Heart right ventricle (tissue), 16 donors: ENCODE measurements at regions not wholly inside any gene's neighbourhood (a gene's known extent, or its start where the extent isn't known, plus 50 kb on each side); places are given as distances from the start of the nearest gene placed in this dataset.

ENCODE experiments used
- ATAC-seq, 8 donors: fragments of 200-7000 bp; cut with Tn5 transposase; one replicate each; pipeline ENCODE4 v1.9.1; 2020; ENCODE audit warnings: mild to moderate bottlenecking in 8 of 8, moderate library complexity in 8 of 8, moderate number of reproducible peaks in 1 of 8
- DNase-seq, 2 donors: peaks; one replicate each; pipeline ENCODE4 v3.0.0-alpha.2; 2020
- H3K27ac ChIP-seq, 10 donors: fragments of 200-600 bp; sonication (generic) in 2 of 10; one replicate each; pipeline versions ENCODE4 v1.5.0 to v1.8.0; 2020 to 2022; ENCODE audit warnings: mild to moderate bottlenecking in 3 of 10
- H3K27me3 ChIP-seq, 7 donors: fragments of 200-600 bp; one replicate each; pipeline ENCODE4 v1.8.0; 2021 to 2022; ENCODE audit warnings: mild to moderate bottlenecking in 2 of 7
- H3K36me3 ChIP-seq, 9 donors: fragments of 200-600 bp; sonication (generic) in 1 of 9; one replicate each; pipeline versions ENCODE4 v1.5.0 to v1.8.0; 2020 to 2022; ENCODE audit warnings: mild to moderate bottlenecking in 2 of 9
- H3K4me1 ChIP-seq, 9 donors: fragments of 200-600 bp; sonication (generic) in 1 of 9; one replicate each; pipeline versions ENCODE4 v1.5.0 to v1.8.0; 2020 to 2022; ENCODE audit warnings: mild to moderate bottlenecking in 4 of 9
- H3K4me3 ChIP-seq, 10 donors: fragments of 200-600 bp; sonication (generic) in 2 of 10; one replicate each; pipeline versions ENCODE4 v1.5.0 to v1.8.0; 2020 to 2022; ENCODE audit warnings: mild to moderate bottlenecking in 7 of 10, moderate library complexity in 2 of 10
- H3K9me3 ChIP-seq, 11 donors: fragments of 200-600 bp in 10 of 11; sonication (generic) in 2 of 11; one replicate each; pipeline versions ENCODE4 v1.5.0 to v1.8.0; 2013 to 2022; ENCODE audit warnings: mild to moderate bottlenecking in 2 of 11, control low read depth in 1 of 11, moderate library complexity in 1 of 11
- CTCF ChIP-seq, 9 donors: fragments of 200-600 bp; sonication (generic) in 2 of 9; IDR thresholded peaks; one replicate each; pipeline versions ENCODE4 v1.5.0 to v1.8.0; 2021 to 2022; ENCODE audit warnings: antibody characterized with exemption in 9 of 9, mild to moderate bottlenecking in 5 of 9, moderate library complexity in 1 of 9
- WGBS, 2 donors: extraction: QIAGEN DNeasy Blood & Tissue Kit; methylation state at CpG; one replicate each; pipeline ENCODE4 v1.1.7; 2013; ENCODE audit warnings: inconsistent platforms in 1 of 2; 5-methylcytosine and 5-hydroxymethylcytosine counted together
- intact Hi-C, 10 donors: fragments of 100-400 bp; cut with DNase I; formaldehyde crosslinking; loops; one replicate each; pipeline versions ENCODE4 v1.11.1 to v1.14.2; 2022
- donor health status: Arrhythmogenic right ventricular cardiomyopathy.
- donor health status: ischemic (EF 13 %, LVEDD 7.1; RV severe dilation, severe dysfunction).
- donor health status: healthy with polysubstance abuse.
- donor health status: DM: no; HTN: yes; CAD: no.
- donor health status: DM: no; HTN: no; CAD: no.
- donor health status: ischemic (EF 25% LVEDD 6.9; RV normal size, moderate dysfunction).
- donor health status: ischemic (EF 25% LVEDD 5.7; RV mildly dilated, moderate dysfunction).
- donor health status: healthy.
- donor health status: DM: yes; HTN: yes; CAD: no.
- donor health status: Ischemic cardiomyopathy.
- donor health status: ischemic (EF 35%, LVEDD 5.7; RV mildly dilated, moderate dysfunction).
- donor health status: nonischemic (EF 11% LVEDD 7.7; RV severe dilation, severe dysfunction).
- donor health status: DM: yes; HTN: yes; CAD: no.
- donor health status: PGD.
- donor health status: ischemic (EF 29% LVEDD 5.4; RV normal size, mild dysfunction).
- donor health status: nonischemic (EF 23%, LVEDD 6.1; RV moderate dilation, normal function).

- ATAC-seq (no peak), DNase-seq (no peak)
- no peak for TF ChIP-seq CTCF (IDR thresholded peaks at IDR 0.05)
- H3K9me3 ChIP-seq, result peaks cover 0 to 8% (median 0%) of the 10 kb centered on the region in 11 donors
- H3K4me1 ChIP-seq, result no peaks in the 10 kb centered on the region
- intact Hi-C loops, result no loop called here
- H3K4me3 ChIP-seq, result no peak overlapping the region
- H3K27me3 ChIP-seq, result no peaks in the 10 kb centered on the region
- H3K36me3 ChIP-seq, result no peaks in the 10 kb centered on the region
- no peak overlapping the region for H3K27ac ChIP-seq
- 95% methylated on average over 3 of the region's 3 CpGs for WGBS, 2 donors
Observed at GRCh38 chrX:10981506-10981905, 129.6 kb upstream of the HCCS start.

GRCh38 chrX:10983526-10983925, 127.6 kb upstream of the HCCS start:
- Histone ChIP-seq H3K27ac (no peak overlapping the region), H3K4me3 (no peak overlapping the region), H3K9me3 (no peaks in the 10 kb centered on the region), H3K36me3 (no peaks in the 10 kb centered on the region), H3K27me3 (no peaks in the 10 kb centered on the region), H3K4me1 (no peaks in the 10 kb centered on the region)
- DNase-seq, result no peak
- ATAC-seq, result no peak
- 92 to 95% methylated on average over 4 of the region's 4 CpGs for WGBS, 2 donors
- intact Hi-C loops, result no loop called here
- TF ChIP-seq CTCF (IDR thresholded peaks at IDR 0.05), result no peak

- no peak overlapping the region for H3K27ac ChIP-seq
- no peak for TF ChIP-seq CTCF (IDR thresholded peaks at IDR 0.05)
- ATAC-seq (no peak), DNase-seq (no peak)
- no peaks in the 10 kb centered on the region for H3K9me3 ChIP-seq
- H3K36me3 ChIP-seq, result no peaks in the 10 kb centered on the region
- intact Hi-C loops, result no loop called here
- WGBS, 2 donors, result 94 to 100% methylated on average over 1 of the region's 1 CpG
- H3K27me3 ChIP-seq, result no peaks in the 10 kb centered on the region
- H3K4me3 ChIP-seq, result no peak overlapping the region
- H3K4me1 ChIP-seq, result no peaks in the 10 kb centered on the region
Observed at GRCh38 chrX:10984213-10984612, 126.9 kb upstream of the HCCS start.

- ATAC-seq, result no peak
Observed at GRCh38 chrX:10986616-10987015, 124.5 kb upstream of the HCCS start.

More at GRCh38 chrX:10986616-10987015, 124.5 kb upstream of the HCCS start:
- Histone ChIP-seq H3K9me3 (no peaks in the 10 kb centered on the region), H3K27me3 (no peaks in the 10 kb centered on the region), H3K4me3 (no peak overlapping the region), H3K27ac (no peak overlapping the region), H3K36me3 (no peaks in the 10 kb centered on the region), H3K4me1 (peaks cover 0 to 7% (median 0%) of the 10 kb centered on the region in 9 donors)
- intact Hi-C loops, result no loop called here
- no peak for DNase-seq
- TF ChIP-seq CTCF (IDR thresholded peaks at IDR 0.05), result no peak
- 60 to 74% methylated on average over 2 of the region's 2 CpGs for WGBS, 2 donors
